HAP-1 (cell line): ENCODE measurements at regions not wholly inside any gene's neighbourhood (a gene's known extent, or its start where the extent isn't known, plus 50 kb on each side); places are given as distances from the start of the nearest gene placed in this dataset.

Experiments used
- DNase-seq, 2 experiments: peaks; one replicate each; pipeline ENCODE4 v3.0.0-alpha.2; 2016 to 2020; ENCODE audit warnings: low spot score in 2 of 2
- H3K27me3 ChIP-seq: fragments of 250-450 bp; sonication (Bioruptor Pico); 2 replicates; pipeline ENCODE4 v1.5.1; 2020; ENCODE audit warnings: low read depth, mild to moderate bottlenecking, moderate library complexity
- H3K36me3 ChIP-seq: fragments of 250-450 bp; sonication (Bioruptor Pico); replicated peaks from 2 replicates; pipeline ENCODE4 v1.5.1; 2020; ENCODE audit warnings: mild to moderate bottlenecking
- H3K4me1 ChIP-seq: fragments of 250-450 bp; sonication (Bioruptor Pico); 2 replicates; pipeline ENCODE4 v1.5.1; 2020; ENCODE audit warnings: mild to moderate bottlenecking
- H3K4me3 ChIP-seq: fragments of 250-450 bp; sonication (Bioruptor Pico); 2 replicates; pipeline ENCODE4 v1.5.1; 2020; ENCODE audit warnings: mild to moderate bottlenecking, moderate library complexity
- H3K9me3 ChIP-seq: fragments of 250-450 bp; sonication (Bioruptor Pico); 2 replicates; pipeline ENCODE4 v1.5.1; 2020; ENCODE audit warnings: mild to moderate bottlenecking, moderate library complexity
- in situ Hi-C: fragments of 300-500 bp; cut with MboI; formaldehyde crosslinking; loops from 3 replicates; pipeline ENCODE4 v1.14.3; 2020; ENCODE audit warnings: low sequenced_read_pairs, inconsistent platforms, mixed read lengths

- in situ Hi-C loops: no loop called here
- no peak overlapping the region for H3K4me3 ChIP-seq
These were observed 183.5 kb downstream of the KCNJ2 start for GRCh38 chr17:70352834-70353233.

GRCh38 chr17:70353408-70354092, 184.2 kb downstream of the KCNJ2 start:
- H3K27me3 ChIP-seq: no peaks in the 10 kb centered on the region
- in situ Hi-C loops: no loop called here
- no peak overlapping the region for H3K4me3 ChIP-seq
- no peaks in the 10 kb centered on the region for H3K9me3 ChIP-seq
- no peaks in the 10 kb centered on the region for H3K4me1 ChIP-seq
- no peaks in the 10 kb centered on the region for H3K36me3 ChIP-seq
- DNase-seq: no peak

More at GRCh38 chr17:70352834-70353233, 183.5 kb downstream of the KCNJ2 start:
- H3K4me1 ChIP-seq: no peaks in the 10 kb centered on the region
- H3K36me3 ChIP-seq: no peaks in the 10 kb centered on the region
- no peak for DNase-seq
- no peaks in the 10 kb centered on the region for H3K9me3 ChIP-seq
- no peaks in the 10 kb centered on the region for H3K27me3 ChIP-seq

GRCh38 chr17:70355185-70355584, 185.9 kb downstream of the KCNJ2 start:
- Histone ChIP-seq H3K36me3 (no peaks in the 10 kb centered on the region), H3K4me1 (no peaks in the 10 kb centered on the region), H3K27me3 (no peaks in the 10 kb centered on the region), H3K4me3 (no peak overlapping the region), H3K9me3 (no peaks in the 10 kb centered on the region)
- no peak for DNase-seq
- in situ Hi-C loops: no loop called here

DNA sequence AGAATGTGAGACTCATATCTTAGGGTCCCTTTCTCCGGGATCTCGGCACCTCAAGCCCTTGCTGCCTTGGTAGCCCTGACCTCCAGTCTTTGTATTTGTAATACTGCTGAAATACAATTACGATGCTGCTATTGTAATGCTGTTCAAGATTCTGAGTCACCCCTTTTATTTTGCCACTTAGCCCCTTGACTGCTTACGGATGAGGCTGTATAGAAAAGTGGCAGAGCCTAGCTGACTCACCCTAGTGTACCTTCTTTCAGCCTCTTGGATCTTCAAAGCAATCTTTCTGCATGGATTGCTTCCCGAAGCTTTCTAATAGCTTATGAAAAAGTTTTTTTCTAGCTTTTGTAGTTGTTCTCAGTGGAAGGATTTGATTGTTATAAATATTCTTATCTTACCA, 187.9 kb downstream of the KCNJ2 start:
- H3K27me3 ChIP-seq: no peaks in the 10 kb centered on the region
- DNase-seq: no peak
- no peak overlapping the region for H3K4me3 ChIP-seq
- H3K9me3 ChIP-seq: no peaks in the 10 kb centered on the region
- no peaks in the 10 kb centered on the region for H3K4me1 ChIP-seq
- H3K36me3 ChIP-seq: no peaks in the 10 kb centered on the region
- in situ Hi-C loops: no loop called here

- in situ Hi-C loops: no loop called here
- H3K9me3 ChIP-seq: no peaks in the 10 kb centered on the region
- no peaks in the 10 kb centered on the region for H3K36me3 ChIP-seq
These were observed 195.8 kb downstream of the KCNJ2 start for GRCh38 chr17:70365091-70365583.

GRCh38 chr17:70366386-70366785, 197.1 kb downstream of the KCNJ2 start:
- DNase-seq: no peak
- in situ Hi-C loops: no loop called here
- no peaks in the 10 kb centered on the region for H3K36me3 ChIP-seq
- H3K9me3 ChIP-seq: no peaks in the 10 kb centered on the region
- H3K27me3 ChIP-seq: no peaks in the 10 kb centered on the region
- no peaks in the 10 kb centered on the region for H3K4me1 ChIP-seq
- no peak overlapping the region for H3K4me3 ChIP-seq

More at GRCh38 chr17:70365091-70365583, 195.8 kb downstream of the KCNJ2 start:
- no peaks in the 10 kb centered on the region for H3K4me1 ChIP-seq
- H3K27me3 ChIP-seq: no peaks in the 10 kb centered on the region
- no peak overlapping the region for H3K4me3 ChIP-seq
- DNase-seq: no peak

GRCh38 chr17:70368011-70368410, 198.7 kb downstream of the KCNJ2 start:
- no peaks in the 10 kb centered on the region for H3K4me1 ChIP-seq
- no peak for DNase-seq
- no peaks in the 10 kb centered on the region for H3K36me3 ChIP-seq
- H3K9me3 ChIP-seq: no peaks in the 10 kb centered on the region
- in situ Hi-C loops: no loop called here
- no peak overlapping the region for H3K4me3 ChIP-seq
- no peaks in the 10 kb centered on the region for H3K27me3 ChIP-seq

DNA sequence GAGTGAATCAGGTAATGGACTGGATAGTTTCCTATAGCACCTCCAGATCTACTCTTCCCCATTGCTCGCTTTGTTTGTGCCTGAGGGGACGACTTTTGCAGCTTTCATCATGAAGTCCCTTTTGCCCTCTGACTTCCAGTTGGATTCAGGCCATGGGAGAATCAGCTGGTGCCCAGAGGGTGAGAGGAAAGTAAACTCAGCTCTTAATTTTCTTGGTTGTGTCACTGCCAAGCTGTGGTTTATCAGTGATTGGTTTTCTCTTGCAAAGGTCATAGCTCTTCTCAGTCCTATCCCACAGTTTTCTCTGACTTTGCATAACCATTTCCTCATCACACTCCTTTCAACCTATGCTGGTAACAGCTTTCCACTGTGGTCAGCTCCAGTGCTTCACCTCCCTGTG, 200.1 kb downstream of the KCNJ2 start:
- Histone ChIP-seq H3K36me3 (no peaks in the 10 kb centered on the region), H3K4me3 (no peak overlapping the region), H3K9me3 (no peaks in the 10 kb centered on the region), H3K27me3 (no peaks in the 10 kb centered on the region), H3K4me1 (no peaks in the 10 kb centered on the region)
- in situ Hi-C loops: no loop called here
- DNase-seq: no peak

- H3K4me1 ChIP-seq: no peaks in the 10 kb centered on the region
- no peaks in the 10 kb centered on the region for H3K36me3 ChIP-seq
- no peaks in the 10 kb centered on the region for H3K9me3 ChIP-seq
- in situ Hi-C loops: no loop called here
- no peak for DNase-seq
- H3K4me3 ChIP-seq: no peak overlapping the region
- no peaks in the 10 kb centered on the region for H3K27me3 ChIP-seq
These were observed 201.5 kb downstream of the KCNJ2 start for GRCh38 chr17:70370816-70371215.

DNA sequence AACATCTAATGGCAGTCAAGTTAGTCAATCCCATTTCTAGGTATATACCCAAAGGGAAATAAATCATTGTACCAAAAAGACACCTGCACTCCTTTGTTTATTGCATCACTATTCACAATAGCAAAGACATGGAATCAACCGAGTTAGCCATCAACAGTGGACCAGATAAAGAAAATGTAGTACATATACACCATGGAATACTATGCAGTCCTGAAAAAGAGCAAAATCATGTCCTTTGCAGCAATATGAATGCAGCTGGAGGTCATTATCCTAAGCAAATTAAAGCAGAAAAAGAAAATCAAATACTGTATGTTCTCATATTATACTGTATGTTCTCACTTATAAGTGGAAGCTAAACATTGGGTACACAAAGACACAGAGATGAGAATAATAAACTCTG, 204.0 kb downstream of the KCNJ2 start:
- Histone ChIP-seq H3K4me3 (no peak overlapping the region), H3K27me3 (no peaks in the 10 kb centered on the region)
- in situ Hi-C loops: no loop called here

GRCh38 chr17:70374496-70374895, 205.2 kb downstream of the KCNJ2 start:
- in situ Hi-C loops: no loop called here

More for the DNA sequence above, 204.0 kb downstream of the KCNJ2 start:
- H3K36me3 ChIP-seq: no peaks in the 10 kb centered on the region
- DNase-seq: no peak
- no peaks in the 10 kb centered on the region for H3K4me1 ChIP-seq
- no peaks in the 10 kb centered on the region for H3K9me3 ChIP-seq

GRCh38 chr17:70375406-70375805, 206.1 kb downstream of the KCNJ2 start:
- Histone ChIP-seq H3K4me3 (no peak overlapping the region), H3K4me1 (no peaks in the 10 kb centered on the region), H3K9me3 (no peaks in the 10 kb centered on the region), H3K36me3 (no peaks in the 10 kb centered on the region), H3K27me3 (no peaks in the 10 kb centered on the region)
- in situ Hi-C loops: no loop called here
- DNase-seq: no peak

More at GRCh38 chr17:70374496-70374895, 205.2 kb downstream of the KCNJ2 start:
- H3K4me1 ChIP-seq: no peaks in the 10 kb centered on the region
- no peaks in the 10 kb centered on the region for H3K36me3 ChIP-seq
- H3K4me3 ChIP-seq: no peak overlapping the region
- H3K27me3 ChIP-seq: no peaks in the 10 kb centered on the region
- H3K9me3 ChIP-seq: no peaks in the 10 kb centered on the region
- no peak for DNase-seq

DNA sequence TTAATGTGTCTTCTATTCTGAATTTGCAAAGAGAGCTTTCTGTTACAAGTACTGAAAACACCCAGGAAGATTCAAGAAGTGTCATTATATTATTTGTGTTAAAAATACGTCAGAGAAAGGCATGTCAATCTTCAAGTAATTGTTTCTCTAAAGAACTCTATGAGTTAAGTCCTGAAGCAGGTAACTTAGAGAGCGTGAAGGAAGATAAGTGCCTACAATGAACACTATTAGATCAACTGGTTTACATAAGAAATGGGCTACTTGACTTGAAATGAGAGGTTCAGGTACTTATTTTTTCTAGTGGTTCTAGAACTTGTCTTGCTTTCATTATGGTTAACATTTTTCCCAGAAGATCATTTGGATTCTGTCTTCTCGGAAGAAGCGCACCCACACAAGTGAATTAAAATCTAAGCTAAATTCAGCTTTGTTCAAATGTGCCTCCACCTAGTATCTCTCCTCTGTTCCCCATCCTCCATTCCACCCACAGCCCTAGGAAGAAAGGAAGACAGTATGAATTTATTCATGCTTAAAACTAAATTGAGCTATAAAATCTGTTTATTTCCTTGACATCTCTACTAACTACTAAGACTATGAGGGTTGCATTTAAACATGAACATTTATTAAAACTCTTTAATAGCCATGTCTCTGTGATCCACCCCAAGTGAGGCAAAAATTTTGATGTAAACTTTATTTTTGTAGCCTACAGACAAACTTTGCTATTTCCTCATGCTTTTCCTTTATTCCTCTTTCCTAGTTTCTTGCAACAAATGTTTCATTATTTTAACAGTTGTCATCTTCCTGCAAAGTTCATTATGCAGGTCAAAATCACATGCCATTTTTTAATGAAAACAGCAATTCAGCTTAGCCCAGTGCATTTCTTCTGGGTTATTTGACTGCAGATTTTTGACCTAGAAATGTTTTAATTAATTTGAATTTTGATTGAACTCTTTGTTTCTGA, 206.8 kb downstream of the KCNJ2 start:
- H3K4me1 ChIP-seq: no peaks in the 10 kb centered on the region
- H3K36me3 ChIP-seq: no peaks in the 10 kb centered on the region
- DNase-seq: no peak
- no peaks in the 10 kb centered on the region for H3K9me3 ChIP-seq
- in situ Hi-C loops: no loop called here
- H3K27me3 ChIP-seq: no peaks in the 10 kb centered on the region
- no peak overlapping the region for H3K4me3 ChIP-seq

GRCh38 chr17:70377654-70378053, 208.3 kb downstream of the KCNJ2 start:
- H3K4me1 ChIP-seq: no peaks in the 10 kb centered on the region
- H3K27me3 ChIP-seq: no peaks in the 10 kb centered on the region
- H3K9me3 ChIP-seq: no peaks in the 10 kb centered on the region
- no peaks in the 10 kb centered on the region for H3K36me3 ChIP-seq
- no peak overlapping the region for H3K4me3 ChIP-seq
- DNase-seq: no peak
- in situ Hi-C loops: no loop called here
